ENCODE measurements at regions not wholly inside any gene's neighbourhood (a gene's known extent, or its start where the extent isn't known, plus 50 kb on each side); places are given as distances from the start of the nearest gene placed in this dataset.

GRCh38 chr4:19375931-19376330 is 875.8 kb upstream of the SLIT2 start:
- DNase-seq (ENCODE audit: low read depth): peak; percentile 30

GRCh38 chr4:19375136-19375804 is 876.4 kb upstream of the SLIT2 start:
- no peak for DNase-seq (ENCODE audit: low read depth)
- no peak overlapping the region for H3K4me3 ChIP-seq (ENCODE audit: low read length)
- TF ChIP-seq CTCF (conservative IDR thresholded peaks at IDR 0.05; ENCODE audit: low read length): no peak

More at GRCh38 chr4:19375931-19376330, 875.8 kb upstream of the SLIT2 start:
- no peak overlapping the region for H3K4me3 ChIP-seq (ENCODE audit: low read length)
- no peak for TF ChIP-seq CTCF (conservative IDR thresholded peaks at IDR 0.05; ENCODE audit: low read length)

GRCh38 chr4:19372390-19372789 is 879.3 kb upstream of the SLIT2 start:
- TF ChIP-seq CTCF (conservative IDR thresholded peaks at IDR 0.05; ENCODE audit: low read length): no peak
- no peak overlapping the region for H3K4me3 ChIP-seq (ENCODE audit: low read length)
- no peak for DNase-seq (ENCODE audit: low read depth)

DNA sequence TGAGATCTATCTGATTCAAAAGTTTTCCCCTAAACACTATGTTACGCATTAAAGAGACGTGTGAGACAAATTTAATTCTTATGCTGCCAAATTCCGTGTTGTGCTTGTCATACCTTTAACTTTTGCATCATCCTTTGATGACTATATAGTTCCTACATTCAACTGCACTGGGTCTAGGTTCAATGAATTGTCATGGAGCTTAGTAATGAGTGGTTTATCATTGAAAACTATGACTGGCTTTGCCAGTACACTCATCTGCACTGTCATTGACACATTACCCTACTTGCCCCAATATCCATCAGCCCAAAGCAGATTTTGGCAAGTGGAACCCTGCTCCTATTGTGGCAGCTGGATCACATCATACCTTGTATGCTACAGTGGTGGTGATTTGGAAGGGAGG is 882.9 kb upstream of the SLIT2 start:
- no peak overlapping the region for H3K4me3 ChIP-seq (ENCODE audit: low read length)
- no peak for DNase-seq (ENCODE audit: low read depth)
- no peak for TF ChIP-seq CTCF (conservative IDR thresholded peaks at IDR 0.05; ENCODE audit: low read length)

GRCh38 chr4:19366916-19367315 is 884.8 kb upstream of the SLIT2 start:
- no peak overlapping the region for H3K4me3 ChIP-seq (ENCODE audit: low read length)
- DNase-seq (ENCODE audit: low read depth): no peak
- TF ChIP-seq CTCF (conservative IDR thresholded peaks at IDR 0.05; ENCODE audit: low read length): no peak

DNA sequence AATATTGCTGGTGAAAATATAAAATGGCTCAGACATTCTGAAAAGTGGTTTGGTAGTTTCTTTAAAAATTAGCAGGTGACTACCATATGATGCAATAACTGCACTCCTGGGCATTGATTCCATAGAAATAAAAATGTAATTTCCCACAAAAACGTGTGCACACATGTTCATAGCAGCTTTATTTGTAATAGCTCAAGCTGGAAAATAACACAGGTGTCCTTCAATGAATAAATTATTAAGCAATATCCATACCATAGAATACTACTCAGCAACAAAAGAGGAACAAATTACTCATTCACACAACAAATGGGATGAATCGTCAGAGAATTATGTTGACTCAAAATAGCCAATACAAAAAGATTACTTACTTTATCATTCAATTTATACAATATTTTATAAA is 893.7 kb upstream of the SLIT2 start:
- DNase-seq (ENCODE audit: low read depth): peak; percentile 33
- no peak overlapping the region for H3K4me3 ChIP-seq (ENCODE audit: low read length)
- no peak for TF ChIP-seq CTCF (conservative IDR thresholded peaks at IDR 0.05; ENCODE audit: low read length)

DNA sequence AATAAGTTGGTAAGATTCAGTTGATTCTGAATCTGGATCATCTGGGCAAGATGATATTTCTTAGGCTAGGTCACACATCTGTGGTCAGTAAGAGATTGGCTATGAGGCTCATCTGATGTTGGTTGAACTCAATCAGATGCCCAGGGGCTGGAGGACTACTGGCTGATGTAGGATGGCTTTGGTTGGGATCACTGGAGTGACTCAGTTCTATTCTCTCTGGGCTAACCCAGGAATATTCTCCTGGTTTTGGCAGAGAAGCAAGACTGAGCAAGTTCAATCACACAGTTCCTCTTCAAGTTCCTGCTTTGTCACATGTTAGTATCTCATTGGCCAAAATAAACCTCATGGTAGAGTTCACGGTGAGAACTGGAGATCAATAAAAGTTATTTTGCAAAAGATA is 902.3 kb upstream of the SLIT2 start:
- DNase-seq (ENCODE audit: low read depth): peak; percentile 19
- H3K4me3 ChIP-seq (ENCODE audit: low read length): no peak overlapping the region
- TF ChIP-seq CTCF (conservative IDR thresholded peaks at IDR 0.05; ENCODE audit: low read length): no peak
